ENCODE measurements at regions not wholly inside any gene's neighbourhood (a gene's known extent, or its start where the extent isn't known, plus 50 kb on each side); places are given as distances from the start of the nearest gene placed in this dataset.
"Not testable (repeated sequence)": the region's sequence is repeated elsewhere in the genome, so short reads cannot be mapped to it uniquely, and the experiment has no call there.

DNA sequence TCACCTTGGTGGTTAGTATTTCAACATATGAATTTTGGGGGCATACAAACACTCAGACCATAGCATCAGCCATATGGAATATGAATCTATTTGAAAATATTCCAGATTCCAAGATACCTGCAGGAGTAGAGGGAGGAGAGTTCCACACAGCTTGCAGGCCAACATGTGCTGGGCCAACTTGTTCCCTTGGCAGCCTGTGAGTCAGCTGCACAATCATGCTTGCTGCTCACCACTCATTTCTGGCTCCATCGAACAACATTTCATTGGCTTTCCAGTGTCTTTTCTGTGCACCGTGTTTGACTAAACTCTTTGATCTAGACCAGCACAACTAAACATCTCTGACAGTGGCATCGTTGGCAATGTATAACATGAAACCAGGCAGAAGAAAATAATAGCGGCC, 282.5 kb upstream of the RASGEF1B start:
- DNase-seq (ENCODE audit: extremely low spot score, insufficient read length, low read depth) (no peak), FAIRE-seq (no peak)

DNA sequence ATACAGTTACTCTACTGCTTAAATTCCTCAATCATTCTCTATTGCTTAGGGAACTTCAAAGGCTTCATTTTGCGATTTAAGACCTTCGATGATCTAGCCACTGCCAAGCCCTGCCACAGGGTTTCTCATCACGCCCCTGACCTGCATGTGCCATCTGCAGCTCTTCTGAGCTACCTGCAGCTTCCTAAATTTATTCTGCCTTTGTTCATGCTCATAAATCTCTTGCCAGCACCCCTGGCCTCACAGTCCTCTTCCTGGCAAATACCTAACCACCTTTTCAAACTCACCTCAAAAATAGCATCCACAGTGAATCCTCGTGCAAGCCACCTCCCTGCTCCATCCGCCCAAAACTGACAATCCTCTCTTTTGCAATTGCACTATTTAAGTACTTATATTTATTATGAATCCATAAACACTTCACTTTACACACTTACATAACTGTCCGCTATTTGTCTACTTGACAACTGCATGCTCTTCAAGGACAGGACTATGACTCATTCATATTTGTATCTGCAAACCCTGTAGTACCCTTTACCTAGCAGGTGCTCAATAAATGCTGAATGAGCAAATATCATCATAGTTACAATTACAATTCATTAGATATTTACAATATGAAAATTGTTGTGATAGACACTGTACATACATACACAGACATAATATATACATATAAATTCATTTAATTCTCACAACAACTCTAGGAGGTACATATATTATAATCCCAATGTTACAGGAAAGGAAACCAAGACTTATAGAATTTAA, 280.0 kb upstream of the RASGEF1B start:
- DNase-seq (ENCODE audit: extremely low spot score, insufficient read length, low read depth): no peak
- FAIRE-seq: no peak

DNA sequence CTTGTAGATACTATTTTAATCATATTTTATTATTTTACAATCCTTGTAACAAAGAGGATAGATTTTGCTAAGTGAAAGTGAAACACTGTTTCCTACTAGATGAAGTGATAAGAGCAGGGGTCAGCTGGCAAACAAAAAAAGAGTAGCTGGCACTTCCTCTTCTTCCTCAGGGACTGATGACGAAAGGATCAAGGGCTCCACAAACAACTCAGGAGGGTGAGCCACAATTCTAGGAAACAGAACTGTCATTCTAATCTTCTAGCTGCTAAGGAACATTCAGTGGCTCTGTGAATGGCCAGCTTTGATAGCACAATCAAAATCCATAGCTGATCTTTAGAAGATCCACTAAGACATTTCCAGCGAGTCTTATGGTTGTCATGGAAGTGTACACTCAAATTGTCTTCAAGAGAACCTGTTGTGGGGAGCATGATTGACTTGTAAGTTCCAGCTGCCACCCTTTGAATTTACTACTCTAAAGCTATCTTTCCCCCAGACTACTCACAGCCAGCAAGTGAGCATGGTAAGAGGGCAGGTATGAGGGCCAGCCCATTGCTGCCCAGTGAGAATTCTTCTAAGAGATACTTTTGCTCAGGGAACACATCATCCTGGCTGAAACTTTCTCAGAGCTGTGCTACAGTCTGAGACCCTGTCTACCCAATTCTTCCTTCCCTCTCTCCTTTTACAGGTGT, 275.7 kb upstream of the RASGEF1B start:
- FAIRE-seq: no peak
- DNase-seq (ENCODE audit: extremely low spot score, insufficient read length, low read depth): no peak

DNA sequence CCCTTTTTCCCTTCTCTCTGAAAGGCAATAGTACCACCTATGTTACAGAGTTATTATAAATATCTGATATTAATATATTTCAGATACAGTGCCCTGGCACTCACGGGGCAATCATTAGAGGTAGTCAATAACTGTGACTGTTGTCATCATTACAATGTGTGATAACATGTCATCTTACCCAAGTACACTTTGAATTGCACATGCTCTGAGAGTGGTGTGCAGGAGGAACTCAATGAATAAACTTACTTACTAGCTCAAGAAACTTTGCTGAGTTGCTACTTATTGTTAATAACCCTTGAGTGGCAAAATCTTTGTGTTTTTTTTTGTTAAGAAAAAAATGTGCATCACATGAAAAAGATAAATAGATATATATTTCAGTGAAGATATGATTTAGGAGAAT, 275.1 kb upstream of the RASGEF1B start:
- no peak for FAIRE-seq

DNA sequence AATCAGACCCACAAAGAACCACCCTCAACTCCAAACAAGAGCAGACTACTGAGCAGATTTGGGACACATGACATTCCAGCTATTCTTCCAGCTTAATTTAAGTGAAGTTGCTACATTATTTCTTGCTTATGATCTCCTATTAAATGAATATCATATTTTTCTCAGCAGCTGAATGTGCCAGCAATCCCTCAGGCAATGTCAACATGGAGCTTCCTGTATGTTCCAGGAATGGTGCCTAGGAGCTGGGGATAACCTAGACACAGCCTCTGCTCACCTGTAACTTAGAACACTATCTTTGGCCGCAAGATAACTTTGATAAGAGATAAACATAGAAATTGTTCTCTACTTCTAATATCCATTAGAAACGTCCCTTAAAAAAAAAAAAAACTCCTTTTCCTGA, 274.4 kb upstream of the RASGEF1B start:
- no peak for FAIRE-seq
- DNase-seq (ENCODE audit: extremely low spot score, insufficient read length, low read depth): no peak

More for the DNA sequence above, 275.1 kb upstream of the RASGEF1B start:
- no peak for DNase-seq (ENCODE audit: extremely low spot score, insufficient read length, low read depth)

DNA sequence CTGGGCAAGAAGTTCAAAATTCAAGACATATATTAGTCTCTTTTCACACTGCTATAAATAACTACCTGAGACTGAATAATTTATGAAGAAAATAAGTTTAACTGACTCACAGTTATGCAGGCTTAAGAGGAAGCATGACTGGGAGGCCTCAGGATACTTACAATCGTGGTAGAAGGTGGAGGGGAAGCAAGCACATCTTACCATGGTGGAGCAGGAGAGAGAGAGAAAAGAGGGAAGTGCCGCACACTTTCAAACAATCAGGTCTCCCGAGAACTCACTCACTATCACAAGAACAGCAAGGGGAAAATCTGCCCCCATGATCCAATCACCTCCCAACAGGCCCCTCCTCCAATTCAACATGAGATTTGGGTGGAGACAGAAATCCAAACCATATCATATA, 273.3 kb upstream of the RASGEF1B start:
- no peak for DNase-seq (ENCODE audit: extremely low spot score, insufficient read length, low read depth)
- FAIRE-seq: no peak

DNA sequence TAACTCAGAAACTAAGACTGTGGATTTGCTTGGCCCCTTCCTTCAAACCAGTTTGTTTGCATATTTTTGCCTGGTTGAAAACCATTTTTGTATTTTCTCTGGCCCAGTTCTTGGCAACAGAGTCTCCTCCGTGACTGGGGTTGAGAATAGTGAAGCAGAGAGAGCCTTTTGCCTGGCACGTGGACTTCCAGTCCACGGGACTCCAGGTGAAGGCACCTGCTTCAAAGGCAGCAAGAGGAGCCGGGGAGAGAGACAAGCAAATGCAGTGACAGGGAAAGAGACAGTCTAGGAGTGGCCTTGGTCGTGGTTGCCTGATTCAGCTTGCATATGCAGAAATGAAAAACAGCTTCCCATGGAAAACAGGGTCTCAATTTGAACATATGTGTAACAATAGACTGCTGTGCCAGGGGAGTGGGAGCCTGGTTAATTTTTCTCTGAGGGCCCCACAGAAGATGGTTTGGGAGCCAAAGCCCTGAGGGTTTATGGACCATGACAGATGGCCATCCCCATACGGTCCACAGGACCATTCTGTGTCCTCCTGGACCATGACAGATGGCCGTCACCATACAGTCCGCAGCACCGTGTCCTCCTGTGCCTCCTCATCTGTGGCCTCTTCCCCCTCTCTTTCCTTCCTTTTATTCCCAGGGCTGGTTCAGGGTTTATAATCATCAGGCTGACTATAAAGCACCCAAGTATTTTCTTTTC, 272.2 kb upstream of the RASGEF1B start:
- DNase-seq (ENCODE audit: extremely low spot score, insufficient read length, low read depth) (no peak), FAIRE-seq (no peak)

DNA sequence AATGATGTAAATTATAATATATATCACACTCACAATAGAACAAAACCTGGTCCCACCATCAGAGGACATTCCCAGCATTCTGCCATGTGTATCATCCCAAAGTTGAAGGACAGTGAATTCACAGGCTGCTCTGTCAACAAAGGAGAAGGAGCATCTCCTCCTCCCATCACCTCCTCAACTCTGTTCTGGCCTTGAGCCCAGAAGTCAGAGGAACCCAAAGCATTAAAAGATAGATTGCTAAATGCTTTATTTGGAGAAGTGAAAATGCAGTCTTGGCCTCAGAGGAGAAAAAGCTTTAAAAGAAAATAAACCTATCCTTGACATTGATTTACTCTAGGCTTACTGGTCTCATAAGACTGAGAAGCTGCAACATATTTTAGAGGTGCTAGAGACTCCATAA, 268.8 kb upstream of the RASGEF1B start:
- FAIRE-seq (no peak), DNase-seq (ENCODE audit: extremely low spot score, insufficient read length, low read depth) (no peak)

DNA sequence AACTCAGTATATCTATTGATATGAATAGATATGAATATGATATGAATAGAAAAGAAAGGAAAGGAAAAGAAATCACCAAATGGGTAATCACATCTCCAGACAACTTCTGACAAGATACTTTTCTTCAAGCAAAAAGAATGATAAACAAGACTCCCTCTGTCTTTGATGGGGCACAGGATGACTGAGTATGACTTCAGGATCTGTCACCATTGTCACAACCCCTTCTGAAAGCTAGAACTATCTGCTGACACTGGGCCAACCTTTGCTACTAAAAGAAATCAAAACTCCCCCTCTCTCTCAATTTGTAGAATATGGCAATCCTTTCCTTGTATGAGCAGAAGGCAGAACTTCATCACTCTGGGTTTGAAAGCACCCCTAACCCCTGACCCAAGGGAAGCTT, 267.2 kb upstream of the RASGEF1B start:
- FAIRE-seq (no peak), DNase-seq (ENCODE audit: extremely low spot score, insufficient read length, low read depth) (no peak)

DNA sequence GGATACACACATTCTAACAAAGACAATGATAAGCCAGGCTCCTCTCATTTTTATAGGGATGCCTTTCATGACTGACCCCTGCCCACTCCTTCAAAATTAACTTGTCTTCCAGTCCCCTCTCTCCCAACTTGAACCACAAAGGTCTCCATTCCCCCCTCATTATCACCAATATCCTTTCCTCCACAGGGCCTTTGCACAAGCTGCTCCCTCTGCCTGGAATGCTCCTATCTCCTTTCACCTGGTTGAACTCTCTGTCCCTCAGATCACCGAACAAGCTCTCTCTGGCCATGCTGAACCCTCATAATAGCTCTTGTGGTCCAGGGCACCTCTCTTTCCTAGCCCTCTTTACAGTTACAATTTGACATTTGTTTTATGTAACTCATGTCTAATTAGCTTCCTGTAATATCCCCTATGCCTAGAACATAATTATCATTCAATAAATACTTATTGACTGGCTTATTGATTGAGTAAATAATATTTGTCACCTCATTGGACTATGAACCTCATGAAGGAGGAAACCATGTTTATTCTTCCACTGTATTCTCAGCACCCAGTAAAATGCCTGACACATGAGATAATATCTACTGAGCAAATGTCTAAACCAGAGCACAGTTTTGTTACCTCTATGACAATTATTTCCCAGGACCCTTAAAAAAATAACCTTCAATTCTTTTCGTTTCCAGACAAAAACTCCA, 266.3 kb upstream of the RASGEF1B start:
- no peak for DNase-seq (ENCODE audit: extremely low spot score, insufficient read length, low read depth)

DNA sequence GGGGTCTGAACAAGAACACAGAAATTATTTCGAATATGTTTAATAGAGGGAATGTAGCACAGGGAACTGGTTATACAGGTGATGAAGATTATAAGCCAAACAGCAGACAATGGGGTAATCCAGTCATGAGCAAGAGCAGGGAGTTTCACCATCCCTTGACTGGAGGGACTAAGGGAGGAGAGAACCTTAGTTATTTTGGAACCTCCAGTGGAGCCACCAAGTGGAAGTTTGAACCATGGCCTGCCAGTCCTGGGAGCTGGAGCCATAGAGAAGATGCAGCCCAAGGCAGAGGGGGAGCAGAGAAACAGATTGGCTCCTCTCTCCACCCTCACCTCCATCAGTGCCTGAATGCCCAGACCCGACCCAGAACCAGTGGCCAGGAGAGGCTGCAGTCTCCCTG, 264.6 kb upstream of the RASGEF1B start:
- no peak for FAIRE-seq
- DNase-seq (ENCODE audit: extremely low spot score, insufficient read length, low read depth): no peak

More for the DNA sequence above, 266.3 kb upstream of the RASGEF1B start:
- FAIRE-seq: no peak

DNA sequence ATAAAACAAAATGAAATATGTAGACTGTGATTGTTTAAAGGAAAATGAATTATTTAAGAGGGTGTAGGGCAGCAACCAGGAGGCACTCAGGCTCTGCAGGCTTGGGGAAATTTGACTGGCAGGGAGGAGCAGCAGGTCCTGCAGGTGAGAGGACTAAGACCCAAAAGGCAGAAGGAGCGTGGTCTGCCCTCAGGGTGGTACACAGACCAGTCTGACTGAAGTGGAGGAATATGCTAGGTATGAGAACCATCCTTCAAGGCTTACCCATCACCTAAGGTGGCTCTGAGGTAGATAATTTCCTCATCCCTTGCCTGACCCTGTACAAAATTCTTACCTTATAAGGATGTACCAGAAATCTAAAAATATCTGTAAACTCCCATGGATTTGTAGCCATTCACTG, 261.3 kb upstream of the RASGEF1B start:
- no peak for FAIRE-seq
- no peak for DNase-seq (ENCODE audit: extremely low spot score, insufficient read length, low read depth)

DNA sequence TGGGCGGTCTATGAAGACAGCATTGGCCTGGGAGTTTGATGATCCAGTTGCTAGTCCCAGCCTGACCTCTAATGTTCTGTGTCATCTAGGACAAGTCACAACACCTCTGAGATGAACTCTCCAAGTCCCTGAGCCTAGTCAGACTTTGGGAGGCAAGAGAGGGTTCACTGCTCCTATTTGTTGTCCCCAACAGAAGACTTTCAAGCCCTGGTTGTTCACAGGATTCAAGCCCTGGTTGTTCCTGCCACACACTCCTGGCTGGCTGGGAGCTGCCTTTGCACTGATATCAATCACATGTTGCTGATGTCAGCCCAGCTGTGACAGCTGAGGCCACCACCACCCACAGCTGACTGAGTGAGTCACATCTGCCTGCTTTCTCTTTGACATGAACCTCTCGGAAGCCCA, 253.2 kb upstream of the RASGEF1B start:
- DNase-seq (ENCODE audit: extremely low spot score, insufficient read length, low read depth): no peak
- no peak for FAIRE-seq

DNA sequence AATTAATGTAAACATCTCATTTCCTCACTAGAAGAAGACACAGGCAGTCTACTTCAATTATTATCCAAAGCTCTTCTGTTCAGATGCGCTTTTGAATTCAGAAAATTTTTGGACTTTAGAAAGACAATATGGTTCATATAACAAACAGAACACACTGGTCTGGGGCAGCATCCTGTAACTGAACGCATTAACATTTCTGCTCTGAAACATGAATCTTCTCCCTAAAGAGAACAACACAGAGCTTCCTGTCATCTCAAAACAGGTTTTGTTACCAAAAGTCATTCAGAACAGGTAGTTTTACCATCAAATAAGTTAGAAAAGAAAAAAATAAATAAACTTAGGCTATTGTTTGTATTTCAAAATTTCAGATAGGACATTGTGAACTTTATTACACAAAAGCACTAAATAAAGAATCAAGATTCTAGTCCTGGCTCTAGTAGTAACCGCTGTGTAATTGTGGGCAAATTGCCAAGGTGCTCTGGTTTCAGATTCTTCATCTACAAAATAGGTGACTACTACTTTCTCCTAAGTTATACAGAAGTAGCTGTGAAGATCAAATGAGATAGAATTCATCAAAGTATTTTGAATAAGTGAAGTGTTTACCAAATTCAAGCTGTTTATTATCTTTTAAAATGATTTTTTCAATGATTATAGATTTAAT, 252.3 kb upstream of the RASGEF1B start:
- DNase-seq (ENCODE audit: extremely low spot score, insufficient read length, low read depth): no peak
- no peak for FAIRE-seq

DNA sequence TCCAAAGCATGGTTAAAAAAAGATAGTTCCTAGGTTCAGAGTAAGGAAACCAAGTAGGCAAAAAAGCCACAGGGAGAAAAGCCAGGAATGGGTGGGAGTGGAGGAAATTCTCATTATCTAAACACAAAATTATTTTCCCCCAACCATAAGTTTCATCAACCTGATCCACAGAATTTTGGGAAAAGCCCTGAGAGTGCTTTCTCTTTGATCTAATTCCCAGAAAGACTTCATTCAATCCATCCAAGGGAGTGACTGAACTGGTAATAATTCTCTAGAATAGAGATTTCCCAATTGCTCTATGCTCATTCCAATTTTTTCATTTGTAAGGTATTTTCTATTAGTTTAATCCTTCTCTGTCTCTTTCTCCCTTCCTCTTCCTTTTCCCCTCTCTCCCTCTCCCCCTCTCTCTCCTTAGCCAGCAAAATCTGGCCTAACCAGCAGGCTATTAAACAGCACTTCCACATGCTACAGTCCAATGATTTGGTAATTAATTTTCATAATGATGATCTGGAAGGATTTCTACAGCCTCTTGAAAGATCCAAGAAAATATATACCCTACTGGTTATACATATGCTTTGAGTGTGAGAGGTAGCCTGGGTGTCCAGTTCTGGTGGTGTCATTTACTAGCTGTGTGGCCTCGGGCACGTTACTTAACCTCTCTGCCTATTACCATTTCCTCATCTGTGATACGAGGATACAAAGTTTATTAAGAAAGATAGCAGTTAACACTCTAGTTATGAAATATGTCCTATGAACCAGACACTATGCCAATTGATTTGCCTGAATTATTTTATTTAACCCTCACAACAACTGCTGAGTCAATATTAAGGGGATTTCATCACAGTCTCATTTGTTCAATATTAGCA, 251.5 kb upstream of the RASGEF1B start:
- DNase-seq (ENCODE audit: extremely low spot score, insufficient read length, low read depth): no peak
- FAIRE-seq: no peak

DNA sequence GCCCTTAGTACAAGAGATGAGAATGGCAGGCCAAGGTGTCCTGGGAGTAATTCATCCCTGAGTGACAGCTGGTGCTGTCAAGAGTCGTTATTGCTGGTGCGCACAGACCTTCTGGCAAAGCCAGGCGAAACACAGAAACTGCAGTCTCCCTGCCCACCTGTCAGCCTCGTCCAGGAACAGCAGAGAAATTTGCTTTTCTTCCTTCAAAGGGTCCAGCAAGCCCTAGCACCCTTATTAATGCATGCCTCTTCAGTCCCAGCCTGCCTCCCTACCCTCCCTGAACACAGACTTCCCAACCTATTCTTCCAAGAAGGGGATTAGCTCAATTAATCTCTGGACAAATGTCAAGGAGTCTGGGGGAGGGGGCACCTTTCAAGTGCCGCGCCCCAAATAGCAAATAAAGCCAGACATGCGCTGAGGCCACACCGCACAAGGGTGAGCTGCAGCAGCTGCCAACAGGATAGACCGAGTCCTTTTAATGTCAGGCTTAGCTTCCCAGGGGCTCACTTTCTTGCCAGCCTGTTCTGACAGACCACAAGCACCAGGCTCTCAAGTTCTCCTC, 250.7 kb upstream of the RASGEF1B start:
- DNase-seq (ENCODE audit: extremely low spot score, insufficient read length, low read depth) (no peak), FAIRE-seq (no peak)

DNA sequence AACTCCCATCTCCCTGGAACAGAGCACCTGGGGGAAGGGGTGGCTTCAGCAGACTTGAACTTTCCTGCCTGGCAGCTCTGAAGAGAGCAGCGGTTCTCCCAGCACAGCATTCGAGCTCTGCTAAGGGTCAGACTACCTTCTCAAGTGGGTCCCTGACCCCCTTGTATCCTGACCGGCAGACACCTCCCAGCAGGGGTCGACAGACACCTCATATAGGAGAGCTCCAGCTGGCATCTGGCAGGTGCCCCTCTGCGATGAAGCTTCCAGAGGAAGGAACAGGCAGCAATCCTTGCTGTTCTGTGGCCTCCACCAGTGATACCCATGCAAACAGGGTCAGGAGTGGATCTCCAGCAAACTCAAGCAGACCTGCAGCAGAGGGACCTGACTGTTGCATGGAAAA, 244.1 kb upstream of the RASGEF1B start:
- DNase-seq (ENCODE audit: extremely low spot score, insufficient read length, low read depth): no peak
- no peak for FAIRE-seq

DNA sequence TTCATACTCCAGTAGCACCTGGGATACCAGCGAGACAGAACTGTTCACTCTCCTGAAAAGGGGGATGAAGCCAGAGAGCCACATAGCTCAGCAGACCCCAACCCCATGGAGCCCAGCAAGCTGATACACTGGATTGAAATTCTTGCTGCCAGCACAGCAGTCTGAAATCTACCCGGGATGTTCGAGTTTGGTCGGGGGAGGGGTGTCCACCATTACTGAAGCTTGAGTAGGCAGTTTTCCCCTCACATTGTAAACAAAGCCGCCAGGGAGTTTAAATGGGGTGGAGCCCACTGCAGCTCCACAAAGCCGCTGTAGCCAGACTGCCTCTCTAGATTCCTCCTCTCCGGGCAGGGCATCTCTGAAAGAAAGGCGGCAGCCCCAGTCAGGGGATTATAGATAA, 243.7 kb upstream of the RASGEF1B start:
- DNase-seq (ENCODE audit: extremely low spot score, insufficient read length, low read depth); FAIRE-seq: not testable (repeated sequence)

DNA sequence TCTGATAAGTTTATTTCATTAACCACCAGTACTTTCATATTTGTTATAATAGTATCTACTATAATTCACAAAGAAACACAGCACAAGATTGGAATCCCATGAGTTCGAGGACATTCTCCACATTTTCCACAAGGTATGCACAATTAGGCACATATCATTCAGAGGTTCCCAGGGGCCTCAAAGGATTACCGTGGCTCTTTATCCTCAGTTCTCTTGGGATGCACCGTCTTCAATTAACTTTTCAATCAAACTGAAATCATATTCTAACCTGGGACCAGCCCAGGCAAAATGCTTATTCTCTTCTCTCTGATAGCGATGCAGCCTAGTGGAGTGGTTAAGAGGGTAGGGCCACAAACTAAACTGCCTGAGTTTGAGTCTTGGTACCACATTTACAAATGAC, 242.6 kb upstream of the RASGEF1B start:
- DNase-seq (ENCODE audit: extremely low spot score, insufficient read length, low read depth) (no peak), FAIRE-seq (no peak)

Measured in GM18507 (cell line).